GM18502 (cell line): ENCODE measurements at regions not wholly inside any gene's neighbourhood (a gene's known extent, or its start where the extent isn't known, plus 50 kb on each side); places are given as distances from the start of the nearest gene placed in this dataset.

ENCODE experiments used
- ATAC-seq: cut with Tn5 transposase; IDR thresholded peaks from one replicate; pipeline ENCODE4 v1.9.1; 2021; ENCODE audit warnings: mild to moderate bottlenecking; ENCODE audit not compliant: unreplicated experiment, poor library complexity

GRCh38 chr18:27595113-27595838 lies 410.2 kb upstream of the CHST9 start:
- no peak for ATAC-seq

DNA sequence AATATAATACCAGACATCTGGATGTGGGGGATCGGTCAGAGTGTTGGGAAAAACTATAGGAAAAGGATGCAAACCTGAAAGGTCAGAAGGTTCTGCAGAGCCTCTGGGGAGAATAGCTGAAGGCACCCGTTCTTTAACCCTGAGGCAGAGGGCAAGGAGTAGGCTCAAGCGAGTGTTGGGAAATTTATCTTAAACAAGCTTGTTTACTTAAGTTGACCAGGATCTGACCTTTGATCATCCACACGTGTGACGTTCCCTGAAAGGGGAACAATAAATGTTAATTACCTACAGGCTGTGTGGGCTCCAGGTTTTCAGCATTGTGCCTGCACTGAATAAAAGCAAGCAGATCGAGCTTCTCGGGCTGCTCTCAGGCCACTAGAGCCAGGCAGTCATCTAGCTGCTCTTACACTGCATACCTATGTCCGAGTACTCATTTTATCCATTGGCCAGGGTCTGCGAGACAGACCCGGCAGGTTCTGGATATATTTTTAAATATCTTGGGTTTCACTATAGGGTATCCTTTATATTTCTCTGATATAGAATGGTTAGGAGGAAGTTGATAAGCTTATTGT lies 400.6 kb upstream of the CHST9 start:
- ATAC-seq = no peak

GRCh38 chr18:27583466-27583865 lies 398.4 kb upstream of the CHST9 start:
- ATAC-seq = no peak

DNA sequence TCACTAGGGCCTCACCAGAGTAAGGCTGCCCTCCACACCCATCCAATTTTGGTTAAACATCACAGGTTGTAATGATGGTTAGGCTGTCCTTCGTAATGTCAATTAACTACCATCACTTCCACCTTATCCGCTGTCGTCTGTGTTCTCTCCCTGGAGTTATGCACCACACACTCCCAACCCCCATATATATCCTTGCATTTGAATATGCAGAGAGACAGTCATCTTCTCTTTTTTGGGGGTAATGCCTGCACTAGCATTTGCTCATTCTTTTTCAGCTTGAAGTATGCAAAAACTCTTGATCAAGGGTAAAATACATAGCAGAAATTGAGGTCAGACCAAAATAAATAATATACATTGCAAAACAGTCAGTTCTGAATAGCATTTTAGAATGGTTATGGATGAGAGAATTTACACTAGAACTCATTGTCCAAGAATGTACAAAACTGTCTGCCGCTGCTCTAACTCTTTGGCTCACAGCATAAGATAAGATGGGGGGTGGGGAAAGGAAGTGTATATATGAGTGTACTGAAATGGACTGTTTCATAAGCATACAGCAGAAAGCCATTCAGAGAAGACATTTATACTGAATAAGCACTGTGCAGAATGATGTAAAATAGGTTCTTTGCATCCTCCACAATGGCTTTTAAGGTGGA lies 397.8 kb upstream of the CHST9 start:
- no peak for ATAC-seq

GRCh38 chr18:27581296-27581904 lies 396.3 kb upstream of the CHST9 start:
- ATAC-seq = no peak

DNA sequence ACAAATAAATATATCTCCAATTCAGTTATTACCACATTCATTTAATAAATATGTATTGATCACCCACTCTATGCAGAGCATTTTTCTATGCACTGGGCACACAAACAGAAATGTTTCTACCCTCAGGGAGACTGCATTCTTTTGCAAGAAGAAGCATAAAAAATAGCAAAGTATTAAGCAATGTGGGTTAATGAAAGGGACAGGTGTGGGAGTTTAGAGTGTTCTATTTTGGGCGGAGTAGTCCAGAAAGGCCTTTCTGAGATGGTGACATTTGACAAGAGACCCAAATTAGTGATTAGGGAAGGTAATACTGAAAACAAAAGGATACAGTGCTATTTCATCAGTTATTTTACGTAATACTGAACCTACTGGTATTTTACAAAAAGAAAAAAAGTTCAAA lies 394.3 kb upstream of the CHST9 start:
- ATAC-seq = no peak

- ATAC-seq = no peak
Observed at GRCh38 chr18:27577752-27578151, 392.6 kb upstream of the CHST9 start.

GRCh38 chr18:27577265-27577664 lies 392.2 kb upstream of the CHST9 start:
- no peak for ATAC-seq

DNA sequence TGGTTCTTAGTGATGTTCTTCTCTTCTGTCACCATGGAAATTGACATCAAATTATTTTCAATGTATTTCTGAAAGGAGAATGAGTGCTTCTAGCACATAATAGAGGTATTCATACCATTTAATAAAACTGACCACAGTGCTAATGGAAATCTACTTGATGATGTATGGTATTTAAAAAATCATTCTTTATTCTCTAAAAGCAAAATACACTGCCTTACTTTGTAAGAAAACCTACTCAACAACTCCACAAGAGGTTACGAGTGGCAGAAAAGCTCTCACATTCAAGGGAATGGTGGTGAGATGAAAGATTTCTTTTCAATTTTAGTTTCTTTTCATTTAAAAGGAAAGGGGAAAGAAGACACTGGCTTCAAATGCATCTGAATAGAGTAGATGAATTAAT lies 382.3 kb upstream of the CHST9 start:
- no peak for ATAC-seq

DNA sequence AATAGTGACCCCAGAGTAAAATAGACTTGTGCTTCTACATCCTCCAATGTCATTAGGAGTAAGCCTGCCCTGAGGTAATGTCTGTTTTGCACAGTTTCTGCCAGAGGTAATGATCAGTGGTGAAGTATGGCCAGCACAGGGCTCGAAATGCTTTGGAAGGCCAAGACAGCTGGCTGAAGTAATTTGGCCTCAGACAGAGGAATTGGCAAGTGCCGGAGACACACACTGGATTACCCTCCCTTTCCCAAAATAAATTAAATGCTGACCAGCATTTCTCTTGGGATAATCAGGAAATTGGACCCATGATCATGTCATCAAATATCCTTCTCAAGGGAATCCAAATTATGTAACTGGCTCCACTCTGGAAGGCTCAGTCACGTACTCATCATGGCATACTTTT lies 379.0 kb upstream of the CHST9 start:
- no peak for ATAC-seq

GRCh38 chr18:27558388-27559155 lies 373.5 kb upstream of the CHST9 start:
- ATAC-seq = no peak

DNA sequence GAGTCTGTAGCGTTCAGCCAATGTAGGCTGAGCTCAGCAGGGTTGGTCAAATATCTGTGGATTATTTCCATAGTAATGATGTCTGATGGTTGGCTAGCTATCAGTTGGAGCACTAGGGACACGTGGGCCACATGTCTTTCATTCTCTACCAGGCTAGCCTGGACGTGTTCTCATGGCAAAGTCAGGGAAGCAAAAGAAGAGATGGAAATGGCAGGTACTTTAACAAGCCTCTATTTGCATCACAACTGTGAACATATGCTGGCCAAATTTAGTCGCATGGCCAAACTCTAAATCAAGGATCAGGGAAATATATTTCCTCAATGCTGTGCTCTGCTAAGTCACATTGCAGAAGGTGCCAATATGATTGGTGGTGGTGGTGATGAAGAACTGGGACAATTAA lies 371.6 kb upstream of the CHST9 start:
- ATAC-seq = no peak

- no peak for ATAC-seq
Observed at GRCh38 chr18:27549335-27550039, 364.4 kb upstream of the CHST9 start.

- no peak for ATAC-seq
Observed at GRCh38 chr18:27546991-27547390, 361.9 kb upstream of the CHST9 start.

GRCh38 chr18:27544206-27544605 lies 359.1 kb upstream of the CHST9 start:
- ATAC-seq = no peak

DNA sequence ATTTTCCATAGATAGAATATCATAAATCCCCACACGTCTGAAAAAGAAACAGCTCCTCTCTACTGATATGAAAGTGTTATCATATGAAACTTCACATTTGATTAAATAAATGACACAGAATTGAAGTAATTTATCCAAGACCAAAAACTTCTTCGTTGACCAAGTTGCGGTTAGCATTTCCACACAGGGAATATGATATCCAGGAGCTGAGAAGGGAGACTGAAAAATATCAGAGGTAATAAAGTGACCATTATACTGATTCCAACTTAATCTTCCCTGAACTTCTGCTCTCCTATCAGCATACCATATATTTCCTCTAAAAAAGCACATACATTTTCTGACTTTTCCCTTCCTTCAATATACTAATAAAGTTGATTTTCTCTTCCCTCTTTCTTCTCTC lies 356.2 kb upstream of the CHST9 start:
- no peak for ATAC-seq

DNA sequence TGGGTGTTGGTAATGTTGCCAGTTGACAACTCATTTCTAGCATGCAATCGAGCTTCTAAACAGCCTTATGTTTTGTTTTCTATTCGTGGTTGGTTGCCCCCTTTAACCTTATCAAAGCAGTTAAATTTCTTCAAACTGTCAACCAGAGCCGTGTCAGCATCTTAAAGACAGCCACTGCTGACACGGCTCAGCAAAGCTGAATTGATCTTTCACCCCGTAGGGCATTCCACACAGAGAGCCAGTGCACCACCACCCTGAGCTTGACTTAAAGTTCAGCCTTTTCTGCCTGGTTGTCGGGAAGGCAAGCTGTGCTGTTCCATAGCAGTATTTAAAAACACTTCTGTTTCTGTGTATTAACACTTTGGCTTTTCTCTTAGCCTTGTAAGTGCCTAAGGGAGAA lies 355.0 kb upstream of the CHST9 start:
- no peak for ATAC-seq

DNA sequence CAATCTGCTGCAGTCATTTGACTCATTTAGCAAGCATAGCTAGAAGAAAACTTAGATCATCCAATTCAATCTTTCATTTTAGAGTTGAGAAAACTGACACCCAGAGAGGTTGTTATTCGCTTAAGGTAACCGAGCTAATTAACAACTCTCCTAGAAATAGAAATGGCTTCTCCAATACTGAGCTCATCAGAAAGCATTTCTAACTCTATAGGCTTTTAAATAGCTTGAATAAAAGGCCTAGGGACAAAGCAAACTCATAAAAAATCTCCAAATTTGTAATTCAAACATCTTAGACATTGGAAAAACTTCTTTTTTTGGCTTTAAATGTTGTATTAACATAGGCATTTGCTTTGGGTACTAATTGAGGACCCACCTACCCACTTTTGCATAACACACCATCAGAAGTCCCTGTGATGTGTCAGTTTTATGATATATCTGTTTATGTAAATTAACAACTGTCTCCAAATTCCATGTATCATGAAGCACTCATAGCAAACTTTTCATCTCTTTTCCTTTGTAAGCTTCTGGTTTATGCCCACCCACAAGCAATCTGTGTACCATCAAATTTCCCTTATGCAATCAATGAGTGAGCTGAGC lies 343.9 kb upstream of the CHST9 start:
- no peak for ATAC-seq

DNA sequence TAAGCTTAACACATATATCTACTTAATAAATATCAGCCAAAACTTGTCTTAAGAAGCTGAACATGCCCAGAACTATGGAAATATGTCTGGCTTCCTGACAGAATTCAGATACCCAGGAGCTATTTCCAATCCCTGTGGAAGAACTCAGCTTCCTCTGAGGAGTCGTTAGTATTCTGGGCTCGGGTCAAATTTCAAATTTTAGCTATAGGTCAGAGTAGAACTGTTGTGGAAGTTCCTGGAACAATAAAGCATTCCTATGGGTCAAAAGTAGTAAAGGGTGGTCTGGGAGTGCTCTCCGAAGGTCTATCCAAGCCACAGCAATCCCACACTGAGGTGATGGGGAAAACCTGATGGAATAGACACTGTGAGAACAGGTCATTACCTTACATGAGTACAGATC lies 342.7 kb upstream of the CHST9 start:
- ATAC-seq = no peak

GRCh38 chr18:27520401-27520800 lies 335.3 kb upstream of the CHST9 start:
- no peak for ATAC-seq
